ENCODE measurements at regions not wholly inside any gene's neighbourhood (a gene's known extent, or its start where the extent isn't known, plus 50 kb on each side); places are given as distances from the start of the nearest gene placed in this dataset.

- Histone ChIP-seq H3K27ac (ENCODE audit: control insufficient read depth, insufficient read depth, low read length) (no peak overlapping the region), H3K4me2 (ENCODE audit: control insufficient read depth, extremely low read depth, insufficient read depth, low read depth, low read length) (no peak overlapping the region), H2AFZ (ENCODE audit: control insufficient read depth, low read length) (no peak overlapping the region), H3K4me1 (ENCODE audit: control insufficient read depth, extremely low read depth, insufficient read depth, low read length) (peaks cover 15% of the 10 kb centered on the region), H3K79me2 (ENCODE audit: control insufficient read depth, insufficient read depth, low read length) (no peaks in the 10 kb centered on the region), H3K27me3 (ENCODE audit: control insufficient read depth, extremely low read depth, insufficient read depth, low read length) (no peaks in the 10 kb centered on the region), H3K9me3 (ENCODE audit: control insufficient read depth, low read depth, low read length) (no peaks in the 10 kb centered on the region), H4K20me1 (ENCODE audit: control insufficient read depth, extremely low read depth, insufficient read depth, low read length) (no peaks in the 10 kb centered on the region), H3K4me3 (ENCODE audit: control insufficient read depth in 2 of 3, extremely low read depth in 1 of 3, insufficient read depth in 2 of 3, low read depth in 1 of 3, low read length in 3 of 3) (no peak overlapping the region), H3K9ac (ENCODE audit: control insufficient read depth, extremely low read depth, insufficient read depth, low read length) (no peak overlapping the region), H3K36me3 (ENCODE audit: control insufficient read depth in 2 of 2, extremely low read depth in 1 of 2, insufficient read depth in 2 of 2, low read length in 2 of 2) (no peaks in the 10 kb centered on the region), H3K9me1 (ENCODE audit: control insufficient read depth, extremely low read depth, insufficient read depth, low read length) (no peaks in the 10 kb centered on the region)
- DNase-seq (ENCODE audit: low read depth, low spot score) (no peak), FAIRE-seq (no peak)
- dilution Hi-C loops (cut with MboI; ENCODE audit: extremely low pct_ligation_motif_present, low sequenced_read_pairs) = no loop called here
- TF ChIP-seq CTCF (optimal IDR thresholded peaks at IDR 0.05 in 1 of 3, IDR thresholded peaks at IDR 0.05 in 1 of 3, conservative IDR thresholded peaks at IDR 0.05 in 1 of 3; ENCODE audit: extremely low read depth in 1 of 3, insufficient read depth in 2 of 3, low read length in 3 of 3) = no peak
- no peak for TF ChIP-seq EZH2 (IDR thresholded peaks at IDR 0.05; ENCODE audit: low read length)
Observed at GRCh38 chr3:23748398-23749110, 57.2 kb upstream of the UBE2E1 start.

DNA sequence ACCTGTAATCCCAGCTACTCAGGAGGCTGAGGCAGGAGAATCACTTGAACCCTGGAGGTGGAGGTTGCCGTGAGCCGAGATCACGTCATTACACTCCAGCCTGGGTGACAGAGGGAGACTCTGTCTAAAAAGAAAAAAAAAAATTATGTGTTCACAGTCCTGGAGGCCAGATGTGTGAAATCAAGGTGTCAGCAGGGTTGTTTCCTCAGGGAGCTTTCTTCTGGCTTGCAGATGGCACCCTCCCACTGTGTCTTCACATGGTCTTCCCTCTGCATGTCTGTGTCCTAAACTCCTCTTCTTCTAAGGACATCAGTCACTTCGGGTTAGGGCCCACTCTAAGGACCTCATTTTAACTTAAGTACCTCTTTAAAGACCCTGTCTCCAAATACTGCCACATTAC is 56.1 kb upstream of the UBE2E1 start:
- no peaks in the 10 kb centered on the region for H3K79me2 ChIP-seq (ENCODE audit: control insufficient read depth, insufficient read depth, low read length)
- TF ChIP-seq EZH2 (IDR thresholded peaks at IDR 0.05; ENCODE audit: low read length) (no peak), CTCF (optimal IDR thresholded peaks at IDR 0.05 in 1 of 3, IDR thresholded peaks at IDR 0.05 in 1 of 3, conservative IDR thresholded peaks at IDR 0.05 in 1 of 3; ENCODE audit: extremely low read depth in 1 of 3, insufficient read depth in 2 of 3, low read length in 3 of 3) (no peak)
- no peak for DNase-seq (ENCODE audit: low read depth, low spot score)
- H3K4me1 ChIP-seq (ENCODE audit: control insufficient read depth, extremely low read depth, insufficient read depth, low read length) = peaks cover 9% of the 10 kb centered on the region
- dilution Hi-C loops (cut with MboI; ENCODE audit: extremely low pct_ligation_motif_present, low sequenced_read_pairs) = no loop called here
- no peak for FAIRE-seq
- H3K27me3 ChIP-seq (ENCODE audit: control insufficient read depth, extremely low read depth, insufficient read depth, low read length) = no peaks in the 10 kb centered on the region
- no peaks in the 10 kb centered on the region for H3K9me3 ChIP-seq (ENCODE audit: control insufficient read depth, low read depth, low read length)
- no peak overlapping the region for H3K27ac ChIP-seq (ENCODE audit: control insufficient read depth, insufficient read depth, low read length)
- no peak overlapping the region for H3K4me2 ChIP-seq (ENCODE audit: control insufficient read depth, extremely low read depth, insufficient read depth, low read depth, low read length)
- no peak overlapping the region for H2AFZ ChIP-seq (ENCODE audit: control insufficient read depth, low read length)
- no peaks in the 10 kb centered on the region for H4K20me1 ChIP-seq (ENCODE audit: control insufficient read depth, extremely low read depth, insufficient read depth, low read length)
- no peak overlapping the region for H3K9ac ChIP-seq (ENCODE audit: control insufficient read depth, extremely low read depth, insufficient read depth, low read length)
- no peak overlapping the region for H3K4me3 ChIP-seq (ENCODE audit: control insufficient read depth in 2 of 3, extremely low read depth in 1 of 3, insufficient read depth in 2 of 3, low read depth in 1 of 3, low read length in 3 of 3)
- H3K36me3 ChIP-seq (ENCODE audit: control insufficient read depth in 2 of 2, extremely low read depth in 1 of 2, insufficient read depth in 2 of 2, low read length in 2 of 2) = no peaks in the 10 kb centered on the region
- no peaks in the 10 kb centered on the region for H3K9me1 ChIP-seq (ENCODE audit: control insufficient read depth, extremely low read depth, insufficient read depth, low read length)

All from keratinocyte (primary cell).